ENCODE measurements at regions not wholly inside any gene's neighbourhood (a gene's known extent, or its start where the extent isn't known, plus 50 kb on each side); places are given as distances from the start of the nearest gene placed in this dataset.

DNA sequence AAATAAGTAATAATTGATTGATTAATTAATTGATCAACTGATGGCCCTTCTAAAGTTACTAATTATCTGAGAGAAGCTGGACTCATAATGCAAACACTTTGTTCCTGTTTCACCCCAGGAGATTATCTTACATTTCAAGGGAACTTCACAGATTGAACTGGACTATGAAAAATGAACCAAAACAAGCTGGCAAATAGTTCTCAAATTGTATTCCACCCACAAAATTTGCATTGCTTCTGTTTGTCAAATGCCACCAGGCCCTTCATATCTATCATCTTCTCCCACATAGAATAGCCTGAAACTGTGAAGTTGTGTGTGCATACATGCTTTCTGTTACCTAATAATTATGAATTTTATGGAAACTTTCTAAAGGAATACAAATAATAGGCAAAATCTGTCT, 104.0 kb downstream of the ZNF281 start:
- no peaks in the 10 kb centered on the region for H3K9me2 ChIP-seq (ENCODE audit: insufficient read depth, low read length)
- peak overlapping the region; percentile 74; the same call in 1 of the 2 replicates for H2AFZ ChIP-seq (ENCODE audit: low read length)
- H3K27ac ChIP-seq (ENCODE audit: low read depth, low read length, poor library complexity, severe bottlenecking), result no peak overlapping the region
- ChIA-PET POLR2A (interaction anchor here (0.6 to 1.1 kb wide), 4 partner anchors 9 to 350 kb away, joined by 3 to 4 read pairs (median 3); no protein-coding TSS in a partner anchor), CTCF (ENCODE audit: unreplicated experiment) (no interaction called here)
- H3K4me3 ChIP-seq (ENCODE audit: low read depth, low read length, poor library complexity, severe bottlenecking), result no peak overlapping the region
- H3K9me3 ChIP-seq (ENCODE audit: low read length), result no peaks in the 10 kb centered on the region
- H3K4me2 ChIP-seq (ENCODE audit: low read length), result peak overlapping the region; percentile 50
- DNase-seq (ENCODE audit: low spot score), result no peak
- H4K20me1 ChIP-seq (ENCODE audit: insufficient read depth, low read length), result no peaks in the 10 kb centered on the region
- peaks cover 68% of the 10 kb centered on the region for H3K4me1 ChIP-seq (ENCODE audit: insufficient read depth, low read length, poor library complexity, severe bottlenecking)
- BruUV-seq (replicated peaks), result no TSS peak
- no peaks in the 10 kb centered on the region for H3K36me3 ChIP-seq (ENCODE audit: insufficient read depth, low read length)
- H3K79me2 ChIP-seq (ENCODE audit: insufficient read depth, low read depth, low read length), result no peaks in the 10 kb centered on the region
- TF ChIP-seq, protein P1, sequence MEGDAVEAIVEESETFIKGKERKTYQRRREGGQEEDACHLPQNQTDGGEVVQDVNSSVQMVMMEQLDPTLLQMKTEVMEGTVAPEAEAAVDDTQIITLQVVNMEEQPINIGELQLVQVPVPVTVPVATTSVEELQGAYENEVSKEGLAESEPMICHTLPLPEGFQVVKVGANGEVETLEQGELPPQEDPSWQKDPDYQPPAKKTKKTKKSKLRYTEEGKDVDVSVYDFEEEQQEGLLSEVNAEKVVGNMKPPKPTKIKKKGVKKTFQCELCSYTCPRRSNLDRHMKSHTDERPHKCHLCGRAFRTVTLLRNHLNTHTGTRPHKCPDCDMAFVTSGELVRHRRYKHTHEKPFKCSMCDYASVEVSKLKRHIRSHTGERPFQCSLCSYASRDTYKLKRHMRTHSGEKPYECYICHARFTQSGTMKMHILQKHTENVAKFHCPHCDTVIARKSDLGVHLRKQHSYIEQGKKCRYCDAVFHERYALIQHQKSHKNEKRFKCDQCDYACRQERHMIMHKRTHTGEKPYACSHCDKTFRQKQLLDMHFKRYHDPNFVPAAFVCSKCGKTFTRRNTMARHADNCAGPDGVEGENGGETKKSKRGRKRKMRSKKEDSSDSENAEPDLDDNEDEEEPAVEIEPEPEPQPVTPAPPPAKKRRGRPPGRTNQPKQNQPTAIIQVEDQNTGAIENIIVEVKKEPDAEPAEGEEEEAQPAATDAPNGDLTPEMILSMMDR (conservative IDR thresholded peaks at IDR 0.05; ENCODE audit: low read length), result no peak
- no peak for TF ChIP-seq EZH2phosphoT487 (IDR thresholded peaks at IDR 0.05; ENCODE audit: borderline replicate concordance, low read depth, low read length)
- intact Hi-C loops (cut with micrococcal nuclease; ENCODE audit: unreplicated experiment), result loop anchor here (2.0 to 10.0 kb wide), 6 partner anchors 49 to 621 kb away; no protein-coding TSS in a partner anchor

DNA sequence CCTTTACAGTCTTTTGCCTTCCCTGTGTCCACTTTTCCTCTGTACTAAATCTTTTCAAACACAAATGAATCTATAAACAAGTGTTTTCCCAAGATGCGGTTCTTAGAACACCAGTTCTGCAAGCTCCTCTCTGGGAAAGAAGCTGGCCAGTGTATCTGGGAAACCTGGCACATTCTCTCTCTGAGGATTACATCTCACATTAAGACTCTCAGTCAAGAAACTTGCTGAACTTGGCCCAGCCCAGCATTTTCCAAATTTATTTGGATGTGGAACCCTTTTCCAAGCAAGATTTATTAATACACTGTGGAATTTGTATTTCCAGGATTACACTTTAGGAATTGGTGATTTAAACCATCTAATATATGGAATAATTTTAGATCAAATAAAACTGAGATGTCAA, 105.7 kb downstream of the ZNF281 start:
- ChIA-PET CTCF (ENCODE audit: unreplicated experiment) (no interaction called here), POLR2A (interaction anchor here (0.6 to 1.3 kb wide), 12 partner anchors 7 to 317 kb away, joined by 3 to 5 read pairs (median 4); no protein-coding TSS in a partner anchor)
- Histone ChIP-seq H4K20me1 (ENCODE audit: insufficient read depth, low read length) (no peaks in the 10 kb centered on the region), H3K9me3 (ENCODE audit: low read length) (no peaks in the 10 kb centered on the region), H3K79me2 (ENCODE audit: insufficient read depth, low read depth, low read length) (no peaks in the 10 kb centered on the region), H3K4me3 (ENCODE audit: low read depth, low read length, poor library complexity, severe bottlenecking) (no peak overlapping the region), H3K4me2 (ENCODE audit: low read length) (peak overlapping the region; percentile 50; the same call in 1 of the 2 replicates), H3K27ac (ENCODE audit: low read depth, low read length, poor library complexity, severe bottlenecking) (no peak overlapping the region), H3K36me3 (ENCODE audit: insufficient read depth, low read length) (no peaks in the 10 kb centered on the region), H3K9me2 (ENCODE audit: insufficient read depth, low read length) (no peaks in the 10 kb centered on the region), H3K4me1 (ENCODE audit: insufficient read depth, low read length, poor library complexity, severe bottlenecking) (peaks cover 68% of the 10 kb centered on the region), H2AFZ (ENCODE audit: low read length) (no peak overlapping the region)
- TF ChIP-seq, protein P1 (conservative IDR thresholded peaks at IDR 0.05; ENCODE audit: low read length), result no peak
- no peak for TF ChIP-seq EZH2phosphoT487 (IDR thresholded peaks at IDR 0.05; ENCODE audit: borderline replicate concordance, low read depth, low read length)
- intact Hi-C loops (cut with micrococcal nuclease; ENCODE audit: unreplicated experiment), result loop anchor here (10.0 kb wide), 1 partner anchor 619 kb away; no protein-coding TSS in a partner anchor
- no peak for DNase-seq (ENCODE audit: low spot score)
- BruUV-seq (replicated peaks), result no TSS peak

DNA sequence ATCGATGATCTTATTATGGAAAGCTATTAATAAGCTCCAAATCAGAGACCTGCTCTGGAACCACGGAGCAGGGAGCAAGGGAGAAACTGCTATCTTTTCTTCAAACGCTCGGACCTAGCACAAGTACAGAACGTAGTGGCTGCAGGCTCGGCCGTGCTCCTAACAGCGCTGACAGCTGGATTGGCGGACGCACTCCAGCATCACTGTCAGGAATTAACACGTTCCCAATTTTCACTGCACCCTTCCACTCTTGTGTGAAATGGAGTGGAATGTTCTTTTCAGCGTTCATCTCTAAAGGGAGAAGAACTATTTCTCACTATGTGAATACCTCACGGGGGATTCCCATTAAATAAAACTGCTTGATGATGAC, 106.9 kb downstream of the ZNF281 start:
- Histone ChIP-seq H2AFZ (ENCODE audit: low read length) (peak overlapping the region; percentile 82), H3K9me3 (ENCODE audit: low read length) (no peaks in the 10 kb centered on the region), H4K20me1 (ENCODE audit: insufficient read depth, low read length) (no peaks in the 10 kb centered on the region), H3K27ac (ENCODE audit: low read depth, low read length, poor library complexity, severe bottlenecking) (no peak overlapping the region), H3K79me2 (ENCODE audit: insufficient read depth, low read depth, low read length) (no peaks in the 10 kb centered on the region), H3K9me2 (ENCODE audit: insufficient read depth, low read length) (no peaks in the 10 kb centered on the region), H3K4me2 (ENCODE audit: low read length) (peak overlapping the region; percentile 88), H3K4me1 (ENCODE audit: insufficient read depth, low read length, poor library complexity, severe bottlenecking) (peaks cover 63% of the 10 kb centered on the region), H3K36me3 (ENCODE audit: insufficient read depth, low read length) (no peaks in the 10 kb centered on the region), H3K4me3 (ENCODE audit: low read depth, low read length, poor library complexity, severe bottlenecking) (peak overlapping the region; percentile 66)
- no TSS peak for BruUV-seq (replicated peaks)
- TF ChIP-seq EZH2phosphoT487 (IDR thresholded peaks at IDR 0.05; ENCODE audit: borderline replicate concordance, low read depth, low read length), result no peak
- TF ChIP-seq, protein P1 (conservative IDR thresholded peaks at IDR 0.05; ENCODE audit: low read length), result no peak
- ChIA-PET POLR2A (interaction anchor here (0.9 to 1.5 kb wide), 3 partner anchors 39 to 141 kb away, joined by 3 to 4 read pairs (median 3); no protein-coding TSS in a partner anchor), CTCF (ENCODE audit: unreplicated experiment) (no interaction called here)
- DNase-seq (ENCODE audit: low spot score), result no peak
- intact Hi-C loops (cut with micrococcal nuclease; ENCODE audit: unreplicated experiment), result loop anchor here (1.0 to 10.0 kb wide), 2 partner anchors 17 to 618 kb away; no protein-coding TSS in a partner anchor
